Urothelium cell line (cell line): ENCODE measurements at regions not wholly inside any gene's neighbourhood (a gene's known extent, or its start where the extent isn't known, plus 50 kb on each side); places are given as distances from the start of the nearest gene placed in this dataset.
"Not testable (repeated sequence)": the region's sequence is repeated elsewhere in the genome, so short reads cannot be mapped to it uniquely, and the experiment has no call there.

Experiments
- DNase-seq: peaks from one replicate; pipeline ENCODE4 v3.0.0; 2011; ENCODE audit warnings: low spot score, mixed read lengths
- FAIRE-seq: peaks from 2 replicates; lab custom pipeline; 2011; peaks lifted over from hg19 to GRCh38; lab: Jason Lieb, UNC

GRCh38 chr2:149686136-149687051 lies 98.8 kb upstream of the MMADHC start:
- FAIRE-seq (no peak), DNase-seq (no peak)

GRCh38 chr2:149685401-149685800 lies 97.8 kb upstream of the MMADHC start:
- not testable (repeated sequence) for FAIRE-seq

GRCh38 chr2:149679286-149679685 lies 91.7 kb upstream of the MMADHC start:
- DNase-seq (peak; percentile 10), FAIRE-seq (no peak)

More at GRCh38 chr2:149685401-149685800, 97.8 kb upstream of the MMADHC start:
- DNase-seq: not testable (repeated sequence)

- DNase-seq: no peak
- no peak for FAIRE-seq
These were observed 89.8 kb upstream of the MMADHC start for GRCh38 chr2:149677416-149677815.

- no peak for DNase-seq
- FAIRE-seq: no peak
These were observed 82.5 kb upstream of the MMADHC start for GRCh38 chr2:149670086-149670485.

GRCh38 chr2:149666809-149667320 lies 79.3 kb upstream of the MMADHC start:
- FAIRE-seq (no peak), DNase-seq (no peak)

- FAIRE-seq: no peak
- DNase-seq: no peak
These were observed 77.3 kb upstream of the MMADHC start for GRCh38 chr2:149664896-149665295.

GRCh38 chr2:149662556-149662955 lies 75.0 kb upstream of the MMADHC start:
- FAIRE-seq (no peak), DNase-seq (no peak)

- DNase-seq (peak; percentile 10), FAIRE-seq (no peak)
These were observed 74.3 kb upstream of the MMADHC start for GRCh38 chr2:149661844-149662243.

GRCh38 chr2:149658553-149658952 lies 71.0 kb upstream of the MMADHC start:
- DNase-seq (no peak), FAIRE-seq (no peak)

- no peak for DNase-seq
- FAIRE-seq: no peak
These were observed 69.9 kb upstream of the MMADHC start for GRCh38 chr2:149657401-149658040.

GRCh38 chr2:149656996-149657395 lies 69.4 kb upstream of the MMADHC start:
- FAIRE-seq (no peak), DNase-seq (no peak)

- FAIRE-seq (no peak), DNase-seq (peak; percentile 6)
These were observed 66.4 kb upstream of the MMADHC start for GRCh38 chr2:149653831-149654445.

- FAIRE-seq (no peak), DNase-seq (no peak)
These were observed 65.4 kb upstream of the MMADHC start for GRCh38 chr2:149652926-149653325.

- DNase-seq (no peak), FAIRE-seq (no peak)
These were observed 65.0 kb upstream of the MMADHC start for GRCh38 chr2:149652526-149652925.

- DNase-seq (no peak), FAIRE-seq (no peak)
These were observed 63.7 kb upstream of the MMADHC start for GRCh38 chr2:149651229-149651628.

- DNase-seq (no peak), FAIRE-seq (no peak)
These were observed 62.4 kb upstream of the MMADHC start for GRCh38 chr2:149650006-149650405.

GRCh38 chr2:149648282-149649030 lies 60.9 kb upstream of the MMADHC start:
- FAIRE-seq: no peak
- peak; percentile 79 for DNase-seq

GRCh38 chr2:149645391-149645790 lies 57.8 kb upstream of the MMADHC start:
- FAIRE-seq: no peak

More at GRCh38 chr2:149645391-149645790, 57.8 kb upstream of the MMADHC start:
- no peak for DNase-seq
